ENCODE measurements at regions not wholly inside any gene's neighbourhood (a gene's known extent, or its start where the extent isn't known, plus 50 kb on each side); places are given as distances from the start of the nearest gene placed in this dataset.
"Not testable (repeated sequence)": the region's sequence is repeated elsewhere in the genome, so short reads cannot be mapped to it uniquely, and the experiment has no call there.

GRCh38 chr3:135558150-135558783 is 407.3 kb upstream of the PPP2R3A start:
- DNase-seq (ENCODE audit: low spot score) = no peak

GRCh38 chr3:135558906-135559305 is 406.6 kb upstream of the PPP2R3A start:
- no peak for DNase-seq (ENCODE audit: low spot score)

- DNase-seq (ENCODE audit: low spot score) = no peak
Observed at GRCh38 chr3:135559802-135560201, 405.7 kb upstream of the PPP2R3A start.

GRCh38 chr3:135560847-135561246 is 404.7 kb upstream of the PPP2R3A start:
- DNase-seq (ENCODE audit: low spot score) = no peak

GRCh38 chr3:135564696-135565095 is 400.8 kb upstream of the PPP2R3A start:
- DNase-seq (ENCODE audit: low spot score) = no peak

GRCh38 chr3:135565546-135565945 is 400.0 kb upstream of the PPP2R3A start:
- DNase-seq (ENCODE audit: low spot score) = no peak

- DNase-seq (ENCODE audit: low spot score) = no peak
Observed at GRCh38 chr3:135567223-135567622, 398.3 kb upstream of the PPP2R3A start.

- no peak for DNase-seq (ENCODE audit: low spot score)
Observed at GRCh38 chr3:135576751-135577150, 388.8 kb upstream of the PPP2R3A start.

GRCh38 chr3:135581806-135582205 is 383.7 kb upstream of the PPP2R3A start:
- no peak for DNase-seq (ENCODE audit: low spot score)

- DNase-seq (ENCODE audit: low spot score) = no peak
Observed at GRCh38 chr3:135582800-135583199, 382.7 kb upstream of the PPP2R3A start.

GRCh38 chr3:135596563-135596962 is 369.0 kb upstream of the PPP2R3A start:
- no peak for DNase-seq (ENCODE audit: low spot score)

GRCh38 chr3:135597855-135598254 is 367.7 kb upstream of the PPP2R3A start:
- no peak for DNase-seq (ENCODE audit: low spot score)

GRCh38 chr3:135598597-135598996 is 366.9 kb upstream of the PPP2R3A start:
- DNase-seq (ENCODE audit: low spot score) = no peak

GRCh38 chr3:135604512-135604911 is 361.0 kb upstream of the PPP2R3A start:
- not testable (repeated sequence) for DNase-seq (ENCODE audit: low spot score)

- DNase-seq (ENCODE audit: low spot score) = no peak
Observed at GRCh38 chr3:135618123-135618522, 347.4 kb upstream of the PPP2R3A start.

GRCh38 chr3:135621184-135621920 is 344.2 kb upstream of the PPP2R3A start:
- no peak for DNase-seq (ENCODE audit: low spot score)

GRCh38 chr3:135622215-135622614 is 343.3 kb upstream of the PPP2R3A start:
- no peak for DNase-seq (ENCODE audit: low spot score)

GRCh38 chr3:135622656-135623055 is 342.9 kb upstream of the PPP2R3A start:
- no peak for DNase-seq (ENCODE audit: low spot score)

GRCh38 chr3:135623558-135623957 is 342.0 kb upstream of the PPP2R3A start:
- no peak for DNase-seq (ENCODE audit: low spot score)

GRCh38 chr3:135627057-135627456 is 338.5 kb upstream of the PPP2R3A start:
- DNase-seq (ENCODE audit: low spot score) = no peak

GRCh38 chr3:135629701-135630408 is 335.7 kb upstream of the PPP2R3A start:
- DNase-seq (ENCODE audit: low spot score) = no peak

GRCh38 chr3:135632556-135633065 is 332.9 kb upstream of the PPP2R3A start:
- no peak for DNase-seq (ENCODE audit: low spot score)

GRCh38 chr3:135633078-135633477 is 332.4 kb upstream of the PPP2R3A start:
- DNase-seq (ENCODE audit: low spot score) = no peak

Measured in CD4-positive, alpha-beta T cell treated with Interleukin-2 at 100 ng/mL for 4 hours (primary cell).